H1 (cell line): ENCODE measurements at regions not wholly inside any gene's neighbourhood (a gene's known extent, or its start where the extent isn't known, plus 50 kb on each side); places are given as distances from the start of the nearest gene placed in this dataset.

Source experiments
- CTCF ChIA-PET: fragments of 300-600 bp; sonication (Branson Sonifier 250); formaldehyde crosslinking; loops from one replicate; lab custom pipeline; 2021; ENCODE audit not compliant: partially characterized antibody; lab: Charles Lee
- POLR2A ChIA-PET: fragments of 300-600 bp; sonication (Branson Sonifier 250); formaldehyde crosslinking; loops from one replicate; lab custom pipeline; 2021; ENCODE audit warnings: inconsistent platforms; ENCODE audit not compliant: partially characterized antibody; lab: Charles Lee
- DNase-seq, 2 experiments: peaks; one replicate each; pipeline versions ENCODE4 v3.0.0 to v3.0.0-alpha.2; 2010 to 2022; ENCODE audit warnings: low spot score in 2 of 2, low read depth in 1 of 2, mixed read lengths in 1 of 2
- FAIRE-seq: peaks from 2 replicates; lab custom pipeline; 2011; peaks lifted over from hg19 to GRCh38; lab: Jason Lieb, UNC
- H2AFZ ChIP-seq: 2 replicates; pipeline ENCODE4 v1.8.1; 2012; ENCODE audit warnings: low read length, inconsistent platforms
- H2AK5ac ChIP-seq: 2 replicates; pipeline ENCODE4 v1.6.1; 2013; ENCODE audit warnings: low read depth, low read length
- H2BK120ac ChIP-seq: replicated peaks from 2 replicates; pipeline ENCODE3; 2013; ENCODE audit warnings: low read depth, low read length, inconsistent platforms
- H2BK12ac ChIP-seq: 2 replicates; pipeline ENCODE4 v1.6.1; 2013; ENCODE audit warnings: low read depth, low read length
- H2BK15ac ChIP-seq: 2 replicates; pipeline ENCODE4 v1.6.1; 2013; ENCODE audit warnings: low read length
- H2BK20ac ChIP-seq: 2 replicates; pipeline ENCODE4 v1.6.1; 2013; ENCODE audit warnings: low read length
- H2BK5ac ChIP-seq: 2 replicates; pipeline ENCODE4 v1.6.1; 2013; ENCODE audit warnings: low read depth, low read length
- H3K14ac ChIP-seq: 2 replicates; pipeline ENCODE4 v1.6.1; 2013; ENCODE audit warnings: inconsistent platforms; ENCODE audit not compliant: insufficient read length
- H3K18ac ChIP-seq: 2 replicates; pipeline ENCODE4 v1.6.1; 2013; ENCODE audit warnings: low read length; ENCODE audit errors: extremely low read depth
- H3K23ac ChIP-seq: 2 replicates; pipeline ENCODE4 v1.6.1; 2013; ENCODE audit warnings: inconsistent platforms; ENCODE audit not compliant: insufficient read length
- H3K23me2 ChIP-seq: 2 replicates; pipeline ENCODE4 v1.6.1; 2013; ENCODE audit warnings: low read depth, low read length
- H3K27ac ChIP-seq: 2 replicates; pipeline ENCODE4 v1.6.1; 2011; ENCODE audit warnings: low read depth, low read length, inconsistent platforms
- H3K27me3 ChIP-seq, 4 experiments: replicated peaks in 1 of 4; 1 replicate in 1 of 4; 2 replicates in 3 of 4; pipeline versions ENCODE4 v1.6.1 to v1.8.1; 2011 to 2013; ENCODE audit warnings: low read length in 3 of 4, mild to moderate bottlenecking in 3 of 4, inconsistent platforms in 2 of 4, mixed read lengths in 2 of 4, moderate library complexity in 1 of 4; ENCODE audit not compliant: control insufficient read depth in 3 of 4, insufficient read depth in 3 of 4; ENCODE audit errors: extremely low read depth in 1 of 4
- H3K36me3 ChIP-seq, 4 experiments: 2 replicates each; pipeline versions ENCODE4 v1.6.1 to v1.8.1; 2011 to 2013; ENCODE audit warnings: mild to moderate bottlenecking in 4 of 4, low read length in 3 of 4, moderate library complexity in 2 of 4, control low read depth in 1 of 4, inconsistent platforms in 1 of 4; ENCODE audit not compliant: insufficient read depth in 4 of 4, control insufficient read depth in 2 of 4
- H3K4ac ChIP-seq: replicated peaks from 2 replicates; pipeline ENCODE3; 2013; ENCODE audit warnings: low read length, low read depth, mixed read lengths, inconsistent platforms; ENCODE audit not compliant: insufficient read length
- H3K4me1 ChIP-seq, 4 experiments: replicated peaks in 1 of 4; 1 replicate in 1 of 4; 2 replicates in 3 of 4; pipeline versions ENCODE4 v1.6.1 to v1.8.1; 2011 to 2013; ENCODE audit warnings: low read length in 3 of 4, inconsistent platforms in 2 of 4, mixed read lengths in 1 of 4; ENCODE audit not compliant: insufficient read depth in 4 of 4, control insufficient read depth in 3 of 4
- H3K4me2 ChIP-seq, 2 experiments: 2 replicates each; pipeline versions ENCODE4 v1.6.1 to v1.8.1; 2011 to 2013; ENCODE audit warnings: low read depth in 2 of 2, low read length in 2 of 2, control low read depth in 1 of 2, inconsistent platforms in 1 of 2, mild to moderate bottlenecking in 1 of 2; ENCODE audit not compliant: insufficient read depth in 1 of 2
- H3K4me3 ChIP-seq, 4 experiments: fragments of 200-600, 300-600 bp in 1 of 4; sonication (generic), shearing (Covaris generic), sonication (Bioruptor Twin) in 1 of 4; 2 replicates each; pipeline versions ENCODE4 v1.5.1 to v1.8.1; 2011 to 2016; ENCODE audit warnings: low read length in 4 of 4, low read depth in 3 of 4, control low read depth in 2 of 4, inconsistent platforms in 2 of 4, mild to moderate bottlenecking in 2 of 4, mixed read lengths in 1 of 4, moderate library complexity in 1 of 4; ENCODE audit not compliant: insufficient read depth in 2 of 4; ENCODE audit errors: extremely low read depth in 1 of 4
- H3K56ac ChIP-seq: replicated peaks from 2 replicates; pipeline ENCODE3; 2013; ENCODE audit warnings: low read depth, mild to moderate bottlenecking, mixed read lengths, low read length, inconsistent platforms; ENCODE audit not compliant: insufficient read length
- H3K79me1 ChIP-seq: 2 replicates; pipeline ENCODE4 v1.6.1; 2013; ENCODE audit warnings: low read depth, low read length, control low read depth
- H3K79me2 ChIP-seq, 2 experiments: 2 replicates each; pipeline versions ENCODE4 v1.6.1 to v1.8.1; 2012 to 2013; ENCODE audit warnings: low read length in 2 of 2, mild to moderate bottlenecking in 2 of 2, inconsistent platforms in 1 of 2; ENCODE audit not compliant: insufficient read depth in 2 of 2, control insufficient read depth in 1 of 2
- H3K9ac ChIP-seq, 4 experiments: replicated peaks in 1 of 4; 1 replicate in 1 of 4; 2 replicates in 3 of 4; pipeline versions ENCODE4 v1.6.1 to v1.8.1; 2011 to 2013; ENCODE audit warnings: low read depth in 3 of 4, low read length in 3 of 4, control low read depth in 2 of 4, mild to moderate bottlenecking in 2 of 4, moderate library complexity in 2 of 4, inconsistent platforms in 1 of 4; ENCODE audit errors: extremely low read depth in 1 of 4
- H3K9me3 ChIP-seq, 2 experiments: 2 replicates each; pipeline versions ENCODE4 v1.6.1 to v1.8.1; 2012 to 2013; ENCODE audit warnings: mild to moderate bottlenecking in 2 of 2, moderate library complexity in 2 of 2, control low read depth in 1 of 2, inconsistent platforms in 1 of 2, low read depth in 1 of 2, low read length in 1 of 2, mixed read lengths in 1 of 2; ENCODE audit not compliant: insufficient read depth in 2 of 2
- H4K20me1 ChIP-seq, 2 experiments: replicated peaks in 1 of 2; 2 replicates each; pipeline versions ENCODE3 to v1.8.1; 2011 to 2013; ENCODE audit warnings: inconsistent platforms in 2 of 2, low read length in 2 of 2, mild to moderate bottlenecking in 1 of 2; ENCODE audit not compliant: insufficient read depth in 2 of 2, control insufficient read depth in 1 of 2
- H4K5ac ChIP-seq: 2 replicates; pipeline ENCODE4 v1.6.1; 2013; ENCODE audit warnings: low read length, low read depth, mixed read lengths, inconsistent platforms; ENCODE audit not compliant: insufficient read length
- H4K8ac ChIP-seq: 2 replicates; pipeline ENCODE4 v1.8.0; 2013; ENCODE audit warnings: mild to moderate bottlenecking, moderate library complexity, low read length, inconsistent platforms; ENCODE audit not compliant: insufficient read depth; ENCODE audit errors: extremely low read depth
- H4K91ac ChIP-seq: replicated peaks from 2 replicates; pipeline ENCODE3; 2013; ENCODE audit warnings: low read length, mixed read lengths, inconsistent platforms; ENCODE audit not compliant: insufficient read length
- KDM1A ChIP-seq: fragments of 200-600, 300-600 bp; sonication (generic); IDR thresholded peaks from 2 replicates; pipeline ENCODE4 v1.7.1; 2016; ENCODE audit warnings: mild to moderate bottlenecking, low read length, borderline replicate concordance
- WGBS, 2 experiments: shearing (Covaris generic) in 1 of 2; methylation state at CpG; one replicate each; pipeline versions ENCODE4 v1.1.6 to v1.1.7; 2013 to 2015; ENCODE audit warnings: low lambda C conversion rate in 2 of 2, mixed read lengths in 2 of 2, inconsistent platforms in 1 of 2, low coverage in 1 of 2, missing lambda C conversion rate in 1 of 2; ENCODE audit not compliant: insufficient replicate concordance in 2 of 2, insufficient coverage in 1 of 2, insufficient read length in 1 of 2; ENCODE audit errors: extremely low coverage in 1 of 2, missing lambda C conversion rate in 1 of 2; 5-methylcytosine and 5-hydroxymethylcytosine counted together

DNA sequence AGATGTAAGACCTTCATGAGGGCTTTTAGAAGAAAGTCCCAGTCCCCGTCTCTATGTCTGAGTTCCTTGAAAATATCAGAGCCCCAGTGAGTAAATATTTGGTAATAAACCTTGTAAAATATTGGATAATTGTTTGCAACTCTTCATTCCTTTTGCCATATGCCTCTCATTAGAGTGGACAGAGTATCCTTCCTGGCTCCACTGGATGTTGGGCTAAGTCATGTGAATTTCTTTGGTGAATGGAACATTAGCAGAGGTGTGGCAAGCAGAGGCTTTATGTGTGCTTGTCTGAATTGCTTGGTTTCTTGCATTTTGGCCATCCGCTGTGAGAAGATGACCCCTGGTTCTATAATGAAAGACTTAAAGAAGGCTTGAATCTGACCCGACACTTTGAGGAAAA, 490.3 kb downstream of the METTL15 start:
- ChIA-PET POLR2A (no interaction called here), CTCF (interaction anchor here (1.3 kb wide), 1 partner anchor 10 kb away, joined by 4 read pairs; no protein-coding TSS in a partner anchor)
- Histone ChIP-seq H3K27ac (no peak overlapping the region), H3K36me3 (no peaks in the 10 kb centered on the region), H4K91ac (no peak overlapping the region), H3K23ac (no peak overlapping the region), H3K9me3 (no peaks in the 10 kb centered on the region; a peak in 1 of 4 replicates), H2AK5ac (no peak overlapping the region), H3K4me3 (no peak overlapping the region), H3K4ac (no peak overlapping the region), H3K79me2 (no peaks in the 10 kb centered on the region), H2BK20ac (no peak overlapping the region), H3K79me1 (no peaks in the 10 kb centered on the region), H2BK120ac (no peak overlapping the region), H3K14ac (no peak overlapping the region), H3K56ac (no peak overlapping the region), H2BK12ac (no peak overlapping the region), H4K20me1 (no peaks in the 10 kb centered on the region), H2AFZ (no peak overlapping the region), H3K9ac (no peak overlapping the region), H3K4me1 (no peaks in the 10 kb centered on the region), H3K27me3 (no peaks in the 10 kb centered on the region), H2BK5ac (no peak overlapping the region), H3K18ac (no peak overlapping the region), H2BK15ac (no peak overlapping the region), H3K4me2 (no peak overlapping the region), H3K23me2 (no peaks in the 10 kb centered on the region), H4K8ac (no peak overlapping the region), H4K5ac (no peak overlapping the region)
- FAIRE-seq (no peak), DNase-seq (no peak)
- TF ChIP-seq KDM1A, result no peak
- 96% methylated on average over 3 of the region's 3 CpGs; no CpG with 5 or more reads in 1 of the 2 experiments for whole genome bisulfite sequencing, 2 experiments
